HUES48 (cell line): ENCODE measurements at regions not wholly inside any gene's neighbourhood (a gene's known extent, or its start where the extent isn't known, plus 50 kb on each side); places are given as distances from the start of the nearest gene placed in this dataset.

Experiments used
- H3K27ac ChIP-seq: one replicate; pipeline ENCODE4 v1.7.0; 2013; ENCODE audit warnings: low read depth, low read length, inconsistent platforms
- H3K27me3 ChIP-seq: 2 replicates; pipeline ENCODE4 v1.6.1; 2013; ENCODE audit warnings: mild to moderate bottlenecking, low read length; ENCODE audit not compliant: control insufficient read depth, insufficient read depth
- H3K36me3 ChIP-seq: 2 replicates; pipeline ENCODE4 v1.6.1; 2013; ENCODE audit warnings: low read length; ENCODE audit not compliant: control insufficient read depth, insufficient read depth
- H3K4me1 ChIP-seq: 2 replicates; pipeline ENCODE4 v1.6.1; 2013; ENCODE audit warnings: mild to moderate bottlenecking, low read length; ENCODE audit not compliant: control insufficient read depth, insufficient read depth
- H3K4me3 ChIP-seq: 2 replicates; pipeline ENCODE4 v1.5.1; 2013; ENCODE audit warnings: mild to moderate bottlenecking, low read depth, low read length
- H3K9ac ChIP-seq: 2 replicates; pipeline ENCODE4 v1.6.1; 2013; ENCODE audit warnings: mild to moderate bottlenecking, low read depth, low read length, moderate library complexity
- H3K9me3 ChIP-seq: 2 replicates; pipeline ENCODE4 v1.6.1; 2013; ENCODE audit warnings: low read length; ENCODE audit not compliant: control insufficient read depth, insufficient read depth

GRCh38 chr17:77441130-77441920, 300.6 kb downstream of the SEC14L1 start:
- peaks cover 11% of the 10 kb centered on the region for H3K4me1 ChIP-seq
- no peaks in the 10 kb centered on the region for H3K9me3 ChIP-seq
- H3K4me3 ChIP-seq, result no peak overlapping the region
- no peak overlapping the region for H3K9ac ChIP-seq
- H3K27me3 ChIP-seq, result no peaks in the 10 kb centered on the region
- no peak overlapping the region for H3K27ac ChIP-seq
- no peaks in the 10 kb centered on the region for H3K36me3 ChIP-seq

GRCh38 chr17:77441940-77442339, 301.2 kb downstream of the SEC14L1 start:
- no peak overlapping the region for H3K4me3 ChIP-seq
- no peak overlapping the region for H3K9ac ChIP-seq
- H3K27me3 ChIP-seq, result no peaks in the 10 kb centered on the region
- no peaks in the 10 kb centered on the region for H3K36me3 ChIP-seq
- peaks cover 5% of the 10 kb centered on the region; the same call in 1 of the 2 replicates for H3K4me1 ChIP-seq
- no peaks in the 10 kb centered on the region for H3K9me3 ChIP-seq
- no peak overlapping the region for H3K27ac ChIP-seq

DNA sequence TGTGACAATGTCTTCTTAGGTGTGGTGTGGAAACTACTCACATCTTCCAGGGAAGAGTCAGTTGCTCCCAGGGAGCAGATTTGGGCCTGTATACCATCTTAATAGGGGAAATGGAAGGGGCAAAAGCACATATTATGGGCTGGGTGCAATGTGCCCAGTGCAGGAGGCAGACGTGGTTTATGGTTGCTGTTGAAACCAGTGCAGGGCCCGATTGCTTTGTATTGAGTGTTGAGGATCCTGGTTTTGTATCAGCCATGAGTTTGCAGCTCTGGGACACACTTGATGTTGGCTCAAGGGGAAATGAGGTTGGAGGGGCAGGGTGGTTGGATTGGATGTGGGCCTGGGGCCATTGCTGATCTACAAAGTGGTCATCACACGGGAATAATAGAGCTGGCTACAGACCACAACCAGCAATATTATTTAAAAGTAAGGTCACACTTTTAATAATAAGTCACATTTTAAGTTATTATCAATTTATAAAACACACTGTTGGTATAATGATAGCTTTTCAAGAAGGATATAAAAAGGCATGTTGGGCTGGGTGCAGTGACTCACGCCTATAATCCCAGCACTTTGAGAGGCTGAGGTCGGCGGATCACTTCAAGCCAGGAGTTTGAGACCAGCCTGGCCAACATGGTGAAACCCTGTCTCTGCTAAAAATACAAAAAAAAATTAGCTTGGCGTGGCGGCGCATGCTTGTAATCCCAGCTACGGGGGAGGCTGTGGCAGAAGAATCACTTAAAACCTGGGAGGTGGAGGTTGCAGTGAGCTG, 302.4 kb downstream of the SEC14L1 start:
- H3K4me1 ChIP-seq, result peaks cover 4% of the 10 kb centered on the region; the same call in 1 of the 2 replicates
- H3K36me3 ChIP-seq, result no peaks in the 10 kb centered on the region
- H3K27me3 ChIP-seq, result no peaks in the 10 kb centered on the region
- H3K9ac ChIP-seq, result no peak overlapping the region
- H3K9me3 ChIP-seq, result no peaks in the 10 kb centered on the region
- no peak overlapping the region for H3K4me3 ChIP-seq
- no peak overlapping the region for H3K27ac ChIP-seq

- no peak overlapping the region for H3K9ac ChIP-seq
- no peaks in the 10 kb centered on the region for H3K4me1 ChIP-seq
- no peaks in the 10 kb centered on the region for H3K27me3 ChIP-seq
- no peak overlapping the region for H3K4me3 ChIP-seq
- no peaks in the 10 kb centered on the region for H3K36me3 ChIP-seq
- H3K27ac ChIP-seq, result no peak overlapping the region
- no peaks in the 10 kb centered on the region for H3K9me3 ChIP-seq
Observed at GRCh38 chr17:77443748-77444260, 303.0 kb downstream of the SEC14L1 start.

- Histone ChIP-seq H3K36me3 (no peaks in the 10 kb centered on the region), H3K27ac (no peak overlapping the region), H3K27me3 (no peaks in the 10 kb centered on the region), H3K9me3 (no peaks in the 10 kb centered on the region), H3K4me3 (no peak overlapping the region), H3K9ac (no peak overlapping the region), H3K4me1 (peaks cover 1% of the 10 kb centered on the region; the same call in 1 of the 2 replicates)
Observed at GRCh38 chr17:77444628-77444983, 303.8 kb downstream of the SEC14L1 start.

- Histone ChIP-seq H3K9me3 (no peaks in the 10 kb centered on the region), H3K36me3 (no peaks in the 10 kb centered on the region), H3K27me3 (no peaks in the 10 kb centered on the region), H3K9ac (no peak overlapping the region), H3K27ac (no peak overlapping the region), H3K4me3 (no peak overlapping the region), H3K4me1 (peaks cover 7% of the 10 kb centered on the region)
Observed at GRCh38 chr17:77444984-77445759, 304.4 kb downstream of the SEC14L1 start.

- no peaks in the 10 kb centered on the region for H3K9me3 ChIP-seq
- no peak overlapping the region for H3K9ac ChIP-seq
- H3K27me3 ChIP-seq, result no peaks in the 10 kb centered on the region
- H3K4me3 ChIP-seq, result no peak overlapping the region
- H3K36me3 ChIP-seq, result no peaks in the 10 kb centered on the region
- H3K4me1 ChIP-seq, result peaks cover 14% of the 10 kb centered on the region
- H3K27ac ChIP-seq, result no peak overlapping the region
Observed at GRCh38 chr17:77445760-77446532, 305.2 kb downstream of the SEC14L1 start.

- no peaks in the 10 kb centered on the region for H3K27me3 ChIP-seq
- H3K4me3 ChIP-seq, result no peak overlapping the region
- no peak overlapping the region for H3K27ac ChIP-seq
- no peaks in the 10 kb centered on the region for H3K9me3 ChIP-seq
- peaks cover 18% of the 10 kb centered on the region for H3K4me1 ChIP-seq
- no peak overlapping the region for H3K9ac ChIP-seq
- no peaks in the 10 kb centered on the region for H3K36me3 ChIP-seq
Observed at GRCh38 chr17:77446940-77447634, 306.3 kb downstream of the SEC14L1 start.

- Histone ChIP-seq H3K4me3 (no peak overlapping the region), H3K27me3 (no peaks in the 10 kb centered on the region), H3K27ac (peak overlapping the region; percentile 98), H3K9ac (no peak overlapping the region), H3K9me3 (no peaks in the 10 kb centered on the region), H3K36me3 (no peaks in the 10 kb centered on the region), H3K4me1 (peaks cover 38% of the 10 kb centered on the region)
Observed at GRCh38 chr17:77449373-77449907, 308.7 kb downstream of the SEC14L1 start.
